Left ventricle myocardium inferior (tissue), 1 donor: ENCODE measurements at regions not wholly inside any gene's neighbourhood (a gene's known extent, or its start where the extent isn't known, plus 50 kb on each side); places are given as distances from the start of the nearest gene placed in this dataset.

Experiments used
- DNase-seq: peaks from one replicate; pipeline ENCODE4 v3.0.0-alpha.2; 2020
- H3K27ac ChIP-seq: fragments of 200-600 bp; replicated peaks from 2 replicates; pipeline ENCODE4 v1.8.0; 2021
- H3K27me3 ChIP-seq: fragments of 200-600 bp; 2 replicates; pipeline ENCODE4 v1.8.0; 2021; ENCODE audit warnings: low read depth
- H3K36me3 ChIP-seq: fragments of 200-600 bp; 2 replicates; pipeline ENCODE4 v1.8.0; 2021
- H3K4me1 ChIP-seq: fragments of 200-600 bp; 2 replicates; pipeline ENCODE4 v1.8.0; 2021
- H3K4me3 ChIP-seq: fragments of 200-600 bp; 2 replicates; pipeline ENCODE4 v1.8.0; 2021; ENCODE audit warnings: mild to moderate bottlenecking, moderate library complexity
- H3K9me3 ChIP-seq: fragments of 200-600 bp; replicated peaks from 2 replicates; pipeline ENCODE4 v1.8.0; 2021
- intact Hi-C: fragments of 100-400 bp; cut with micrococcal nuclease; formaldehyde crosslinking; loops from one replicate; pipeline ENCODE4 v1.11.0; 2022
- TF ChIP-seq, protein P1 (sequence below): fragments of 200-600 bp; IDR thresholded peaks from 2 replicates; pipeline ENCODE4 v1.8.0; 2021; ENCODE audit warnings: antibody characterized with exemption, mild to moderate bottlenecking, borderline replicate concordance
- donor health status: DM: no; HTN: yes; CAD: no; lungs with severe emphysema.

DNA sequence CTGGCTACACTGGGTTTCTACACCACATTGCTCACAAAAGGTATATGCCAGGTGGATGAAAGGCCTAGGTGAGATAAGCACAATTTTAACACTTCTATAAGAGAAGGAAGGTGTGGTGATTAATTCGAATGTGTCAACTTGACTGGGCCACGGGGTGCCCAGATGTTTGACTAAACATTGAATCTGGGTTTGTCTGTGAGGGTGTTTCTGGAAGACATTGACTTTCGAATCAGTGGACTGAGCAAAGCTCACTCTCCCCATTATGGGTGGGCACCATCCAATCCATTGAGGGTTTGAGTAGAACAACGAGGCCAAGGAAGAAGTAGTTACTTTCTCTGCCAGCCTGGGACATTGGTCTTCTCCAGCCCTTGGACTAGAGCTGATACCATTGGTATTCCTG is 78.2 kb upstream of the COL5A1 start:
- Histone ChIP-seq H3K4me3 (no peak overlapping the region), H3K27me3 (peaks cover 7% of the 10 kb centered on the region), H3K36me3 (no peaks in the 10 kb centered on the region), H3K9me3 (peaks cover 32% of the 10 kb centered on the region), H3K4me1 (no peaks in the 10 kb centered on the region), H3K27ac (no peak overlapping the region)
- TF ChIP-seq, protein P1, sequence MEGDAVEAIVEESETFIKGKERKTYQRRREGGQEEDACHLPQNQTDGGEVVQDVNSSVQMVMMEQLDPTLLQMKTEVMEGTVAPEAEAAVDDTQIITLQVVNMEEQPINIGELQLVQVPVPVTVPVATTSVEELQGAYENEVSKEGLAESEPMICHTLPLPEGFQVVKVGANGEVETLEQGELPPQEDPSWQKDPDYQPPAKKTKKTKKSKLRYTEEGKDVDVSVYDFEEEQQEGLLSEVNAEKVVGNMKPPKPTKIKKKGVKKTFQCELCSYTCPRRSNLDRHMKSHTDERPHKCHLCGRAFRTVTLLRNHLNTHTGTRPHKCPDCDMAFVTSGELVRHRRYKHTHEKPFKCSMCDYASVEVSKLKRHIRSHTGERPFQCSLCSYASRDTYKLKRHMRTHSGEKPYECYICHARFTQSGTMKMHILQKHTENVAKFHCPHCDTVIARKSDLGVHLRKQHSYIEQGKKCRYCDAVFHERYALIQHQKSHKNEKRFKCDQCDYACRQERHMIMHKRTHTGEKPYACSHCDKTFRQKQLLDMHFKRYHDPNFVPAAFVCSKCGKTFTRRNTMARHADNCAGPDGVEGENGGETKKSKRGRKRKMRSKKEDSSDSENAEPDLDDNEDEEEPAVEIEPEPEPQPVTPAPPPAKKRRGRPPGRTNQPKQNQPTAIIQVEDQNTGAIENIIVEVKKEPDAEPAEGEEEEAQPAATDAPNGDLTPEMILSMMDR: no peak
- no peak for DNase-seq
- intact Hi-C loops: no loop called here

DNA sequence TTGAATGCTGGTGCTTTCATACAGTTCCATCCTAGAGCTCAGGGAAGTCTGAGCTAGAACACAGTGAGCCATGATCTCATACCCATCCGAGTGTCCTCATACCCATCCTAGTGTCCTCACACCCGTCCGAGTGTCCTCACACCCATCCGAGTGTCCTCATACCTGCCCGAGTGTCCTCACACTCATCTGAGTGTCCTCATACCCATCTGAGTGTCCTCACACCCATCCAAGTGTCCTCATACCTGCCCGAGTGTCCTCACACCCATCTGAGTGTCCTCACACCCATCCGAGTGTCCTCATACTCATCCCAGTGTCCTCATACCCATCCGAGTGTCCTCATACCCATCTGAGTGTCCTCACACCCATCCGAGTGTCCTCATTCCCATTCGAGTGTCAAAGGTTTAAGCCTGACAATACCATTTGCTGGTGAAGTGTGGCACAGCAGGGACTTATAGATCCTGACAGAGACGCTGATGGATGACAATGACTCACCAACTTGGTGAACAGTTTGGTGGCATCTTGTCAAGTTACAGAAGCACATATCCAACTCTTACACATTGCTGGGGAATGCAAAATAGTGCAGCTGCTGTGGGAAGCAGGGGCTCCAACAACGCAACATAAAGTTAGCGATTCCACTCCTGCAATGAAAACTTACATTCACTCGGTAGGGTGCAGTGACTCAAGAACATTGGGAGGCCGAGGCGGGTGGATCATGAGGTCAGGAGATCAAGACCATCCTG is 77.0 kb upstream of the COL5A1 start:
- H3K27ac ChIP-seq: no peak overlapping the region
- no peaks in the 10 kb centered on the region for H3K36me3 ChIP-seq
- no peaks in the 10 kb centered on the region for H3K27me3 ChIP-seq
- TF ChIP-seq, protein P1: no peak
- H3K4me1 ChIP-seq: no peaks in the 10 kb centered on the region
- H3K4me3 ChIP-seq: no peak overlapping the region
- intact Hi-C loops: no loop called here
- peaks cover 32% of the 10 kb centered on the region for H3K9me3 ChIP-seq
- DNase-seq: no peak

DNA sequence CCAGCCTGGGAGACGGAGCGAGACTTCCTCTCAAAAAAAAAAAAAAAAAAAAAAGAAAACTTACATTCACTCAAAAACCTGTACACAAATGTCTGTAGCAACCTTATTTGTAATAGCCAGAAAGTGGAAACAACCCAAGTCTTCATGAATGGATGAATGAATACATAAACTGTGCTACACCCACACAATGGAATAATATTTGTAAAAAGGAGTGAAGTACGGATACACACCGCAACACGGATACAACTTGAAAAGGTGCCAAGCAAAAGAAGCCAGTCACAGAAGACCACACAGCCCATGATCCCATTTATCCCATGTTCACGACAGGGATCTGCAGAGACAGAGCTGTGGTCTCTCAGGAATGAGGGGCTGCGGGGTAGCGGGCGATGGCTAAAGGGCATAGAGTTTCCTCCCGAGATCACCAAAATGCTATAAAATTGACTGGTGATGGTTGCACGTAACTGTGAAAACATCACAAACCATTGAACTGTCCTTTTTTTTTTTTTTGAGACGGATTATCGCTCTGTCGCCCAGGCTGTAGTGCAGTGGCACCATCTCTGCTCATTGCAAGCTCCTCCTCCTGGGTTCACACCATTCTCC is 76.2 kb upstream of the COL5A1 start:
- TF ChIP-seq, protein P1: no peak
- intact Hi-C loops: no loop called here
- Histone ChIP-seq H3K4me3 (no peak overlapping the region), H3K9me3 (peaks cover 32% of the 10 kb centered on the region), H3K36me3 (no peaks in the 10 kb centered on the region), H3K27ac (no peak overlapping the region), H3K4me1 (no peaks in the 10 kb centered on the region), H3K27me3 (no peaks in the 10 kb centered on the region)
- no peak for DNase-seq

GRCh38 chr9:134566196-134566847 is 75.3 kb upstream of the COL5A1 start:
- no peak for DNase-seq
- TF ChIP-seq, protein P1: no peak
- Histone ChIP-seq H3K27me3 (no peaks in the 10 kb centered on the region), H3K4me1 (no peaks in the 10 kb centered on the region), H3K9me3 (peaks cover 32% of the 10 kb centered on the region), H3K27ac (no peak overlapping the region), H3K4me3 (no peak overlapping the region), H3K36me3 (no peaks in the 10 kb centered on the region)
- intact Hi-C loops: no loop called here

DNA sequence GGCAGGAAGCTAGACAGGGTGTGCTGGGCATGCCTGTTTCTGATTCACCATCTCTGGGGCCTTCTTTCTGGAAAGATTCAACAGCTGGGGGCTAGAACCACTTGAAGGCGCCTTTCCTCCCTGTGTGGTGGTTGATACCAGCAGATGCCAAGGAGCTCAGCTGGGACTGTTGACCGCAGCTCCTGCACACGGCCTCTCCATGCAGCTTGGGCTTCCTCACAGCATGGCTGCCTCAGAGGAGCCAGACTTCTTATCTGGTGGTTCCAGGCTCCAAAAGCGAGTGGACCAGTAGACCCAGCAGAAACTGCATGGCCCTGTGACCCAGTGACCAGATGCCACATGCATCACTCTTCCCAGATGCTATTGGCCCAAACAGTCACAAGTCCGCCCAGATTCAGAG is 74.7 kb upstream of the COL5A1 start:
- Histone ChIP-seq H3K27me3 (no peaks in the 10 kb centered on the region), H3K27ac (no peak overlapping the region), H3K36me3 (no peaks in the 10 kb centered on the region), H3K4me1 (no peaks in the 10 kb centered on the region), H3K9me3 (peaks cover 38% of the 10 kb centered on the region), H3K4me3 (no peak overlapping the region)
- TF ChIP-seq, protein P1: no peak
- DNase-seq: no peak
- intact Hi-C loops: no loop called here
